ENCODE measurements at regions not wholly inside any gene's neighbourhood (a gene's known extent, or its start where the extent isn't known, plus 50 kb on each side); places are given as distances from the start of the nearest gene placed in this dataset.
"Not testable (repeated sequence)": the region's sequence is repeated elsewhere in the genome, so short reads cannot be mapped to it uniquely, and the experiment has no call there.

- Histone ChIP-seq H3K79me2 (ENCODE audit: control insufficient read depth, insufficient read depth, low read length) (no peaks in the 10 kb centered on the region), H3K27ac (ENCODE audit: control insufficient read depth, insufficient read depth, low read length) (no peak overlapping the region), H3K4me2 (ENCODE audit: control insufficient read depth, extremely low read depth, insufficient read depth, low read depth, low read length) (no peak overlapping the region), H3K9me3 (ENCODE audit: control insufficient read depth, low read depth, low read length) (no peaks in the 10 kb centered on the region), H3K9ac (ENCODE audit: control insufficient read depth, extremely low read depth, insufficient read depth, low read length) (no peak overlapping the region), H3K36me3 (ENCODE audit: control insufficient read depth in 2 of 2, extremely low read depth in 1 of 2, insufficient read depth in 2 of 2, low read length in 2 of 2) (no peaks in the 10 kb centered on the region), H3K9me1 (ENCODE audit: control insufficient read depth, extremely low read depth, insufficient read depth, low read length) (no peaks in the 10 kb centered on the region), H3K4me1 (ENCODE audit: control insufficient read depth, extremely low read depth, insufficient read depth, low read length) (no peaks in the 10 kb centered on the region), H2AFZ (ENCODE audit: control insufficient read depth, low read length) (no peak overlapping the region), H4K20me1 (ENCODE audit: control insufficient read depth, extremely low read depth, insufficient read depth, low read length) (no peaks in the 10 kb centered on the region), H3K4me3 (ENCODE audit: control insufficient read depth in 2 of 3, extremely low read depth in 1 of 3, insufficient read depth in 2 of 3, low read depth in 1 of 3, low read length in 3 of 3) (no peak overlapping the region), H3K27me3 (ENCODE audit: control insufficient read depth, extremely low read depth, insufficient read depth, low read length) (no peaks in the 10 kb centered on the region)
- dilution Hi-C loops (cut with MboI; ENCODE audit: extremely low pct_ligation_motif_present, low sequenced_read_pairs), result no loop called here
- DNase-seq (ENCODE audit: low read depth, low spot score) (no peak), FAIRE-seq (no peak)
- TF ChIP-seq CTCF (optimal IDR thresholded peaks at IDR 0.05 in 1 of 3, IDR thresholded peaks at IDR 0.05 in 1 of 3, conservative IDR thresholded peaks at IDR 0.05 in 1 of 3; ENCODE audit: extremely low read depth in 1 of 3, insufficient read depth in 2 of 3, low read length in 3 of 3) (no peak), EZH2 (IDR thresholded peaks at IDR 0.05; ENCODE audit: low read length) (no peak)
These were observed 73.3 kb upstream of the ALCAM start for GRCh38 chr3:105293441-105293840.

- H3K9me3 ChIP-seq (ENCODE audit: control insufficient read depth, low read depth, low read length); H3K36me3 ChIP-seq (ENCODE audit: control insufficient read depth in 2 of 2, extremely low read depth in 1 of 2, insufficient read depth in 2 of 2, low read length in 2 of 2); H3K4me1 ChIP-seq (ENCODE audit: control insufficient read depth, extremely low read depth, insufficient read depth, low read length); H3K27me3 ChIP-seq (ENCODE audit: control insufficient read depth, extremely low read depth, insufficient read depth, low read length); H3K27ac ChIP-seq (ENCODE audit: control insufficient read depth, insufficient read depth, low read length); H3K9ac ChIP-seq (ENCODE audit: control insufficient read depth, extremely low read depth, insufficient read depth, low read length); H3K4me3 ChIP-seq (ENCODE audit: control insufficient read depth in 2 of 3, extremely low read depth in 1 of 3, insufficient read depth in 2 of 3, low read depth in 1 of 3, low read length in 3 of 3); dilution Hi-C loops (cut with MboI; ENCODE audit: extremely low pct_ligation_motif_present, low sequenced_read_pairs); H3K9me1 ChIP-seq (ENCODE audit: control insufficient read depth, extremely low read depth, insufficient read depth, low read length); H3K79me2 ChIP-seq (ENCODE audit: control insufficient read depth, insufficient read depth, low read length); FAIRE-seq; H4K20me1 ChIP-seq (ENCODE audit: control insufficient read depth, extremely low read depth, insufficient read depth, low read length); H2AFZ ChIP-seq (ENCODE audit: control insufficient read depth, low read length); H3K4me2 ChIP-seq (ENCODE audit: control insufficient read depth, extremely low read depth, insufficient read depth, low read depth, low read length); DNase-seq (ENCODE audit: low read depth, low spot score): not testable (repeated sequence)
These were observed 70.4 kb upstream of the ALCAM start for GRCh38 chr3:105296182-105296822.

GRCh38 chr3:105304487-105304886, 62.2 kb upstream of the ALCAM start:
- Histone ChIP-seq H3K27ac (ENCODE audit: control insufficient read depth, insufficient read depth, low read length) (no peak overlapping the region), H3K36me3 (ENCODE audit: control insufficient read depth in 2 of 2, extremely low read depth in 1 of 2, insufficient read depth in 2 of 2, low read length in 2 of 2) (no peaks in the 10 kb centered on the region), H3K4me3 (ENCODE audit: control insufficient read depth in 2 of 3, extremely low read depth in 1 of 3, insufficient read depth in 2 of 3, low read depth in 1 of 3, low read length in 3 of 3) (no peak overlapping the region), H3K9ac (ENCODE audit: control insufficient read depth, extremely low read depth, insufficient read depth, low read length) (no peak overlapping the region), H3K4me1 (ENCODE audit: control insufficient read depth, extremely low read depth, insufficient read depth, low read length) (no peaks in the 10 kb centered on the region), H4K20me1 (ENCODE audit: control insufficient read depth, extremely low read depth, insufficient read depth, low read length) (no peaks in the 10 kb centered on the region), H3K9me3 (ENCODE audit: control insufficient read depth, low read depth, low read length) (no peaks in the 10 kb centered on the region), H2AFZ (ENCODE audit: control insufficient read depth, low read length) (no peak overlapping the region), H3K27me3 (ENCODE audit: control insufficient read depth, extremely low read depth, insufficient read depth, low read length) (no peaks in the 10 kb centered on the region), H3K79me2 (ENCODE audit: control insufficient read depth, insufficient read depth, low read length) (no peaks in the 10 kb centered on the region), H3K4me2 (ENCODE audit: control insufficient read depth, extremely low read depth, insufficient read depth, low read depth, low read length) (no peak overlapping the region), H3K9me1 (ENCODE audit: control insufficient read depth, extremely low read depth, insufficient read depth, low read length) (no peaks in the 10 kb centered on the region)
- TF ChIP-seq EZH2 (IDR thresholded peaks at IDR 0.05; ENCODE audit: low read length) (no peak), CTCF (optimal IDR thresholded peaks at IDR 0.05 in 1 of 3, IDR thresholded peaks at IDR 0.05 in 1 of 3, conservative IDR thresholded peaks at IDR 0.05 in 1 of 3; ENCODE audit: extremely low read depth in 1 of 3, insufficient read depth in 2 of 3, low read length in 3 of 3) (no peak)
- dilution Hi-C loops (cut with MboI; ENCODE audit: extremely low pct_ligation_motif_present, low sequenced_read_pairs), result no loop called here
- DNase-seq (ENCODE audit: low read depth, low spot score), result no peak
- FAIRE-seq, result no peak
